ENCODE measurements at regions not wholly inside any gene's neighbourhood (a gene's known extent, or its start where the extent isn't known, plus 50 kb on each side); places are given as distances from the start of the nearest gene placed in this dataset.
A peak's percentile ranks its signal among the peaks of the same experiment; 100 is the strongest.

DNA sequence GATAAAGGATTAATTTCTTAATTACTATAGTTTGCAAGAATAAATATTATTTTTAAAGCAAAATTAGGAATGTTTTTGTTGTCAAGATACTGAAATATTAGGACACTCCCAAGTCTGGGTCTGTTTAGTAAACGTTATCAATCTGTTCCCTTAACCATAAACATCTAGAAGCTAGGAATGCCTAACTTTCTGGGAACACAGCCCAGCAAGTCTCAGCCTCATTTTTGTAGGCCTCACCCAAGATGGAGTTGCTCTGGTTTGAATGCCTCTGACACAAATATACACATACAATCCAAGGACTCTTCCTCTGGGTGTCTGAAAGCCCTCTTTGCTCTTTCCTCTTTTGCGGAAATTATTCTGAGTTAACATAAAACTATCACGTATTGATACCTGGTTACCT, 487.4 kb upstream of the CELF2 start:
- no peak for DNase-seq

- no peak for DNase-seq
Observed at GRCh38 chr10:10532236-10532635, 485.4 kb upstream of the CELF2 start.

DNA sequence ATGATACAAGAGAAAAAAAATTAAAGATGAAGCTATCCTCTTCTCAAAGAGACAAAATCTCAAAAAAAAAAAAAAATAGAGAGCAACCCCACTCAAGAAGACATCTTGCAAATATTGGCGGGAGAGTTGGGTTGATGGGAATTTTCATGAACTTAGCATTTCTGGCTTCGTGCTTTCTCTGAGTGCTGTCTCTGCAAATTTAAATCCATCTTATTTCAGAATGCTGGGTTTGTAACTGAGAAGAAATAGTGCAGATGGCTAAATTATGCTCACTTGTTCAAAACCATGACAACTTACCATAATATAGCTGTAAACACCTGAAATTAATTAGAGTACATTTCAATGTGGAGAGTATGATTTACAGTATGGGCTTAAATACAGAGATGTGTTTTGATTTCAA, 484.8 kb upstream of the CELF2 start:
- DNase-seq, result no peak

GRCh38 chr10:10533437-10533836, 484.2 kb upstream of the CELF2 start:
- DNase-seq, result no peak

DNA sequence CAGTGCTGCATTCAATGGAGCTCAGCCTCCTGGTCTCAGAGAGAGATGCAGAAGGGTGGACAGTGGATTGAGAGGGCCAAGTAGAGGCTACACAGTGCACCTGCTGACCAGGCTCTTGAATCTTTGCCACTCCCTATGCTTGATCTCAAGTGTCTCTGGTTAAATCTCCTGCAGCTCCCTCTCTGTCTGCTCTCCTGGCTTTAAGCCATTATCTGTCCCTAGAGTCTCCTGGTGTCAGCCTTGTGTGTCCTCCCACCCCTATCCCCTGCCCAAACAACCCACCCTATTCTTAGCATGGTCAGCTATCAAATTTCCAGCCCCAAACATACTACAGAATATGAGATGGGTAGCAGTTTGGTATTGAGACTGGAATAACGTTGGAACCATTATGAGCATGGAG, 479.3 kb upstream of the CELF2 start:
- DNase-seq, result no peak

DNA sequence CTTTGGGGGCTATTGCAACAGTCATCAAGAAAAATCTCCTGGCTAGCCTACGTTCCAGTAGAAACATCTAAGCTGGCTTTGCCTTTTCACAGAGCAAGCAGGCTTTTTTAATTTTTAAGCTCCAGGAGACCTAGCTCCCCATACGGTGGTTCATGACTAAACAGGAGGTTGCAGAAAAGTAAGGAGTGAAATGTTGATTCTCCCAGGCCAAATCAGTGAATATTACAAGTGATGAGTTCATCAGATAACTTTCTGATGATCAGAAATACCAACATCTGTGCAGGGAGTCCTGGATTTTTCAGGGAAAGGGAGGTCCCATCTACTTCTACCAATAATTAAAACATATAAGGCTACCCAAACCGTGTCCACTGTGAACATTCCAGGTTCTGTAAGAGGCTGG, 477.3 kb upstream of the CELF2 start:
- no peak for DNase-seq

DNA sequence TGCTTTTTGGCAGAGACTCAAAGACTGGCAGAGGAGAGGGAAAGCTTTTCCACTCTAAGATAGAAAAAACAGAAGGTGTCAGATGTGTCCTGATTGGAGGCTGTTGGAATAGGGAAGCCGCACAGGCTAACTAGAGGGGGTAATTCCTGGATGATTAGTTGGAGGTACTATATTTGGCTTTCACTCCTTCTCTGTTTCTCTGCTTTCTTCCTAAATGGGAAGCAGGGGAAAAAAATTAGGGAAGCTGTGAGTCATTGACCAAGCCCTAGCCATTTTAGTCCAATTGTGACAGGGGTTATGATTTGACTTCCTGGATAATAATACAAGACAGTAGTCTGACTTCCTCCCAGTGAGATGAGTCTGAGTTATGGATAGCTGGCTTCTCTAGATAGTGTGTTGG, 475.2 kb upstream of the CELF2 start:
- no peak for DNase-seq

- no peak for DNase-seq
Observed at GRCh38 chr10:10544890-10545289, 472.8 kb upstream of the CELF2 start.

DNA sequence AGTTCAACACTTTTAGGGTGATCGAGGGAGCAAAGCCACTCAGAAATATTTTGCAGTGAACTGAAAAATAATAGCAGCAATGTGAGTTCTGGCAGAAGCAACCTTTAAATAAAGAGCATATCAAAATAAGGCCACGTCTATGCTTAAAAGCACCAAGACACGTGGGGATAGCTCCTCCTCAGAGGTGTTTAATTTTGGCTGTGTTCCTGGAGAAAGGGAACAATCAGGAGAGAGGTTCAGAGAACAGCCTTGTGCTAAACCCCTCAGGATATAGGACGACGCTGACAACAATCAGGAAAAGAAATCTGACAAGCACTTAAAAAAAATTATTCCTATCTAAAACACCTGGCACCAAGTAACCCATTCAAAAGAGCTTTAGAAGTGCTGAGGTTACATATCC, 471.9 kb upstream of the CELF2 start:
- no peak for DNase-seq

DNA sequence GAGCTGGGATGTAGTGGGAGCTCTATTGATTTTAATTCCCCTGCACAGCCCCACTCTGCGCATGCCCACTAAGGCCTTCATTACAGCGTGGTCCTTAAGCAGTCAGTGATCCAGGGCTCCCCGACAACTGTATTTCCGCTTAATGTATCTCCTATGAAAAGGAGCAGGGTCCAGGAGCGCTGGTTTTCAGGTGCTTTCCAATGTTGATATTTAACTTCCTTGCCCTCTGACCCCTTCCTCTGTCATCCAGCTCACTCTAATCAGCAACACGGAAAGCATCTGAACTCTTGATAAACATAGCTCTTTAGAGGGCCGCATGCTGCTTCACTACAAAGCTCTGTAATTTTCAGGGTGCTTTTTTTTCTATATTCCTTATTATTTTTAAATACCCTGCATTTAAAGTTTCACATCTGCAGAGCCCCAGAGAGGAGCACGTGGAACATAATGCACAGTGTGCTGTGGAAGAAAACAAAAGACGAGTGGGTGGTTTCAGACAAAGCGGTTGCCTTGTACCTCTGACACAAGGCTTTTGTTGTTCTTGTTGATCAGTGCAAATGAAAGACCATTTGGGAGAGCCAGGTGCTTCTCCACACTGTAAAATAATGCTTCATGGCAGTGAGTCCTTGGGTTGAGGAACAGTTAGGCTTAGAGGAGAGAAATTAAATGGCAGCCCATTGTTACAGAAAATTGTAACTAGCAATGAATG, 465.9 kb upstream of the CELF2 start:
- DNase-seq, result no peak

DNA sequence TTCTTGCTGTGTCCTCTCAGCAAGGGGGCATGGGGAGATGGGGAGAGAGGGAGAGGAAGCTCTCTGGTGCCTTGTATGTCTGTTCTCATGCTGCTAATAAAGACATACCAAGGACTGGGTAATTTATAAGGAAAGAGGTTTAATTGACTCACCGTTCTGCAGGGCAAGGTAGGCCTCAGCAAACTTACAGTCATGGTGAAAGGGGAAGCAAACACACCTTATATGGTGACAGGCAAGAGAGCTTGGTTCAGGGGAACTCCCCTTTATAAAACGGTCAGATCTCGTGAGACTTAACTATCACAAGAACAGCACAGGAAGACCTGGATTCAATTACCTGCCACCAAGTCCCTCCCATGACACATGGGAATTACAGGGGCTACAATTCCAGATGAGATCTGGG, 464.7 kb upstream of the CELF2 start:
- DNase-seq, result no peak

GRCh38 chr10:10564081-10564794, 453.4 kb upstream of the CELF2 start:
- no peak for DNase-seq

DNA sequence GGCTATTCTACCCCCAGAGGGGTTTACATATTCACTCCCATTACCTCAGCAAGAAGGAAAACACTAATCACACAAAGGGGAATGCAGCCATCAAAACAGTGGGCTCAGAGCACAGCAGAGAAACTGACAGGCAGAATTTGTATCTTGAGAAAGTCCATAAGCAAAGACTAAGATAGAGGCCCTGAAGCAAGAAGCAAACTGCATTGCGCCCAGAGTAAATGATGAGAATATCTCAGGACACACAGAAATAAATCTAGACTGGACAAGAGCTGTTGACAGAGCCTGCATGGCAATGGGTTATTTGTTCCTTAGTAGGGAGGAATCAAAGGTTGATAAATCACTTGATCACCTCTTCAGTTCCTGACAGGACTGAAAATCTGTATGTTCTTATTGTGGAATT, 440.7 kb upstream of the CELF2 start:
- no peak for DNase-seq

GRCh38 chr10:10579709-10580108, 438.0 kb upstream of the CELF2 start:
- no peak for DNase-seq

DNA sequence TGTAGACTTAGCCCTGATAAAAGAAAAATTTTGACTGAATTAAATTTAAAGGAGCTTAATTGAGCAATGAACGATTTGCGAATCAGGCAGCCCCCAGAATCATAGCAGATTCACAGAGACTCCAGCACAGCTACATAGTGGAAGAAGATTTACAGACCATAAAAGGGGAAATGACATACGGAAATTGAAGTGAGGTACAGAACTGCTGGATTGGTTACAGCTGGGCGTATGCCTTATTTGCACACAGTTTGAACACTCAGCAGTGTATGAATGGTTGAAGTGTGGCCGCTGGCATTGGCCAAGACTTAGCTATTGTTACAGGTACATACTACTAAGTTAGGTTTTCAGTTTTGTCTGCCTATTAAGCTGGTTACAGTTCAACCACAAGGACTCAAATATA, 433.5 kb upstream of the CELF2 start:
- DNase-seq, result no peak

- no peak for DNase-seq
Observed at GRCh38 chr10:10587744-10588393, 429.8 kb upstream of the CELF2 start.

DNA sequence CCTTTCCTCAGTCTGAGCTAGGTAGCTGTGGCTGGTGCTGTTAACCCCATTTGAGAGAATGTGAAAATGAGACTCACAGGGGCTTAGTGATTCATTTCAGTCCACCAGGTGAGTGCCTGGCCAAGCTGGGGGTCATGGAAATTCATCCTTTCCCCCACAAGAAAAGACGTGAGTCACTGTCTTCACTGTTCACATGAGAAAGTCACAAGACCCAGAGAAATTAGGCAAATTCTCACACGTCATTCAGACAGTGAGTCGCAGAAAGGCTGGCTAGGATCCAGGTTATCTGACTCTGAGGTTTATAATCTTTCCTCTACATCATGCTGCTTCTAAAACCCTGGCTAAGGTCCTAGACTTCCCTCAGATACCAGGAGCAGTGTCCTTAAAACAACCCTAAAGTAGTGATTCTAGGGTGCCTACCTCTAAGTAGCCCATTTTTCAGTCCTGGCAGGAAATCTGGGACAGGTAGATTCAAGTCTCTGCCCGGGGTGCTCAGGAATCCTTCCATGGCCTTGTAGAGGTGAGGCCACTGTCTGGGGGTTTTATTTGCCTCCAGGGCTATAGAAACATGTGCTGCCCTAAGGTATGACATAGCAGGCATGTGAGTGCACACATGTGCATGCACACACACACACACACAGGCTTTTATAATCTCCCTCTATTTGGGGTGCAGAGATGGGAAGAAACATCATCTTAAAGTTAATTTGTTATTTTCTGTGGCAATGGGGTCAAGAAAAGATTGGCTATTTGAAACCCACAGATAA, 427.9 kb upstream of the CELF2 start:
- DNase-seq, result peak; percentile 18

GRCh38 chr10:10591715-10592341, 425.8 kb upstream of the CELF2 start:
- DNase-seq, result no peak

DNA sequence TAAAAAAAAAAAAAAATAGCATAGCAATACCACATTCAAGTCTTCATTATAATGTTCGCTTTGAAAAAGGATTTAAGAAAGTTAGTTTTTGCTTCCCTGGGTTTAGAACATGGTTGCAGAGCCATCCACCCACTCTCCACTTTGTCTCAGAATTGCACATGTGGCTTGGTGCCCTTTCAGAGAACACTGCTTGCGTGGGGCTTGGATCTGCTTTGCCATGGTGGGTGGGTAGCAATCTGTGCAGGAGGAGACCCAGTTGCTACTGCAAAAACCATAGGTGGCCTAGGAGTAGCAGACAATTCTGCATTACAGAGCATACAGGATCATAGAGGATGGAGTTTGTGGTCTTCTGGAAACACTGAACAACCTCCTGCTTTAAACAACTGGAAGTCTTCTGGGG, 421.4 kb upstream of the CELF2 start:
- no peak for DNase-seq

DNA sequence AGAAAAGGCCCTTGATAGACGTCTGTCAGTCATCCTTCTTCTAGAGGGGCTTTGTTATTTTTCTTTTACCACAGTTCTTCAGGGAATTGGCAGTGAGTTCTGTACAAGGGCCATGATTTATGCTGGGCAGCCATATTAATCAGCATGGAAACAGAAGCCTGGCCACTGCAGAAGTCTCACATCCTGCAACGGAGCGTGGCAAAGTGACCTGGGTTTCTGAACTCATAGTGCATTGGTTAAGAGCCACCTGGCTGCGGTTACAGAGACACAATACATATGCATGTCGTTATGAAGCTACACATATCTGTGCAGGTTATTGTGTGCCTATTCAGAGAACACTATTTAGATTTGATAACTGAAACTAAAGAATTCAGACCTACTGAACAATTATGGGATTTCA, 419.4 kb upstream of the CELF2 start:
- DNase-seq, result no peak

- no peak for DNase-seq
Observed at GRCh38 chr10:10600004-10600403, 417.7 kb upstream of the CELF2 start.

DNA sequence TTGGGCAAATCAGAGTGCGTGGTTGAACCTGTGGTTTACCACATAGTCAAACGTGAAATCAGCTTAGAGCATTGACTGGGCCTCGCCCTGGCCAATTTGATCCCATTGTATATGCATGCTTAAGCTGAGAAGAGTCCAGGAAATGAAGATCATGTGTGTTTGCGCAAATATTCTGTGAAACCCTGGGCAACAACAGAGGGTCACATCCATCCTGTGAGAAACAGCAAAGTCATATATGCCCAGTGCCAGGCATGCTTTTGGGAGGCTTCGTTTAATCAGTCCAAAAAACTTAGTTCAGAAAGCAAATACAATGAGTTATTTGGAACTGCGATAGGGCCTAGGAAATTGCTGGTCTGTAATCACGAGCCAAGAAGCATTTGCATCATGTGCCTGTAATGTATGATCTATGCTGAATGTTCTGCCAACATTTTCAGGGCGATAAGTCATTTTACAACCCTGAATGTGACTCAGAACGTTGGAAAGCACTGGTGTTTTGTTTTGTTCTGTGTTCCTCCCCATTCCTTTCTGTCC, 412.1 kb upstream of the CELF2 start:
- no peak for DNase-seq
